SK-N-SH treated with all-trans-retinoic acid at 6 μM for 48 hours (cell line): ENCODE measurements at regions not wholly inside any gene's neighbourhood (a gene's known extent, or its start where the extent isn't known, plus 50 kb on each side); places are given as distances from the start of the nearest gene placed in this dataset.

Experiments used
- ATAC-seq: fragments of 200-7000 bp; cut with Tn5 transposase; 3 replicates; pipeline ENCODE4 v1.9.1; 2020; ENCODE audit warnings: mild to moderate bottlenecking, moderate library complexity
- BACH2 ChIP-seq: fragments of 250-450 bp; sonication (Bioruptor Pico); IDR thresholded peaks from 2 replicates; pipeline ENCODE4 v1.9.0; 2021; ENCODE audit warnings: mild to moderate bottlenecking, borderline replicate concordance
- CSDC2 ChIP-seq: fragments of 250-450 bp; sonication (Bioruptor Pico); IDR thresholded peaks from 2 replicates; pipeline ENCODE4 v1.5.0; 2020; ENCODE audit warnings: mild to moderate bottlenecking, moderate library complexity
- ESRRG ChIP-seq: fragments of 250-450 bp; sonication (Bioruptor Pico); IDR thresholded peaks from 2 replicates; pipeline ENCODE4 v1.6.1; 2021; ENCODE audit warnings: mild to moderate bottlenecking
- GLIS3 ChIP-seq: fragments of 250-450 bp; sonication (Bioruptor Pico); IDR thresholded peaks from 2 replicates; pipeline ENCODE4 v1.5.0; 2020; ENCODE audit warnings: mild to moderate bottlenecking, moderate library complexity
- ISL1 ChIP-seq: fragments of 250-450 bp; sonication (Bioruptor Pico); IDR thresholded peaks from 2 replicates; pipeline ENCODE4 v2.1.2; 2022; ENCODE audit warnings: mild to moderate bottlenecking, moderate library complexity
- OSR1 ChIP-seq: fragments of 250-450 bp; sonication (Bioruptor Pico); IDR thresholded peaks from 2 replicates; pipeline ENCODE4 v1.8.0; 2022; ENCODE audit warnings: moderate library complexity, mild to moderate bottlenecking, inconsistent platforms
- PPARA ChIP-seq: fragments of 250-450 bp; sonication (Bioruptor Pico); IDR thresholded peaks from 2 replicates; pipeline ENCODE4 v1.5.0; 2020; ENCODE audit warnings: mild to moderate bottlenecking, borderline replicate concordance
- RARB ChIP-seq: fragments of 250-450 bp; sonication (Bioruptor Pico); IDR thresholded peaks from 2 replicates; pipeline ENCODE4 v1.8.0; 2021; ENCODE audit warnings: mild to moderate bottlenecking, moderate library complexity
- SNAI2 ChIP-seq: fragments of 250-450 bp; sonication (Bioruptor Pico); IDR thresholded peaks from 2 replicates; pipeline ENCODE4 v1.5.0; 2020; ENCODE audit warnings: mild to moderate bottlenecking, moderate library complexity
- TCF4 ChIP-seq: fragments of 250-450 bp; sonication (Bioruptor Pico); IDR thresholded peaks from 2 replicates; pipeline ENCODE4 v1.8.0; 2021; ENCODE audit warnings: mild to moderate bottlenecking, moderate library complexity, borderline replicate concordance
- ZC3H10 ChIP-seq: fragments of 250-450 bp; sonication (Bioruptor Pico); IDR thresholded peaks from 2 replicates; pipeline ENCODE4 v1.5.1; 2021; ENCODE audit warnings: mild to moderate bottlenecking, moderate library complexity
- ZFP3 ChIP-seq: fragments of 250-450 bp; sonication (Bioruptor Pico); IDR thresholded peaks from 2 replicates; pipeline ENCODE4 v1.5.0; 2020; ENCODE audit warnings: mild to moderate bottlenecking, moderate library complexity
- ZNF565 ChIP-seq: fragments of 450-650 bp; formaldehyde crosslinking; conservative IDR thresholded peaks from 2 replicates; pipeline ENCODE4 v1.5.0; 2020; ENCODE audit warnings: low read depth, mild to moderate bottlenecking, moderate library complexity
- ZNF70 ChIP-seq: fragments of 450-650 bp; formaldehyde crosslinking; IDR thresholded peaks from 2 replicates; pipeline ENCODE4 v1.5.0; 2020; ENCODE audit warnings: mild to moderate bottlenecking, moderate library complexity
- ZNF8 ChIP-seq: fragments of 450-650 bp; formaldehyde crosslinking; IDR thresholded peaks from 2 replicates; pipeline ENCODE4 v1.5.0; 2020; ENCODE audit warnings: mild to moderate bottlenecking, moderate library complexity
- TF ChIP-seq, protein P1 (sequence below): fragments of 250-450 bp; sonication (Bioruptor Pico); IDR thresholded peaks from 2 replicates; pipeline ENCODE4 v1.8.0; 2021; ENCODE audit warnings: low read depth, mild to moderate bottlenecking, moderate library complexity, borderline replicate concordance
- TF ChIP-seq, protein P2 (sequence below): fragments of 250-450 bp; sonication (Bioruptor Pico); IDR thresholded peaks from 2 replicates; pipeline ENCODE4 v1.5.1; 2021; ENCODE audit warnings: mild to moderate bottlenecking, moderate library complexity
- TF ChIP-seq, protein P3 (sequence below): fragments of 250-450 bp; sonication (Bioruptor Pico); IDR thresholded peaks from 2 replicates; pipeline ENCODE4 v1.5.1; 2020; ENCODE audit warnings: low read depth, mild to moderate bottlenecking, moderate library complexity
- TF ChIP-seq, protein P4 (sequence below): fragments of 250-450 bp; sonication (Bioruptor Pico); IDR thresholded peaks from 2 replicates; pipeline ENCODE4 v1.8.0; 2020; ENCODE audit warnings: mild to moderate bottlenecking, moderate library complexity, borderline replicate concordance

DNA sequence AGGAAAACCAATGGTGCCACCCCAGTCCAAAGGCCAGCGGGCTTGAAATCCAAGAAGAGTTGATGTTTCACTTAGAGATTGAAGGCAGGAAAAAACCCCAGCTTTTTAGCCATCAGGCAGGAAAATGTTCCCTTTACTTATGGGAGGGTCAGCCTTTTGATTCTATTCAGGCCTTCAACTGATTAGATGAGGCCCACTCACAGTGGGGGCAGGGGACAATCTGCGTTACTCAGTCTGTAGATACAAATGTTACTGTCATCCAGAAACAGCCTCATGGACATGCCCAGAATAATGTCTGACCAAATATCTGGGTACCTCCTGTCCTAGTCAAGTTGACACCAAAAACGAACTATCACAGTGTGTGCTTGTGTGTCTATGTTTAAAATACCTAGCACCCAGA is 121.2 kb upstream of the KCNQ5 start:
- TF ChIP-seq BACH2 (CRISPR knock-in tag), result no peak
- ATAC-seq, result no peak

DNA sequence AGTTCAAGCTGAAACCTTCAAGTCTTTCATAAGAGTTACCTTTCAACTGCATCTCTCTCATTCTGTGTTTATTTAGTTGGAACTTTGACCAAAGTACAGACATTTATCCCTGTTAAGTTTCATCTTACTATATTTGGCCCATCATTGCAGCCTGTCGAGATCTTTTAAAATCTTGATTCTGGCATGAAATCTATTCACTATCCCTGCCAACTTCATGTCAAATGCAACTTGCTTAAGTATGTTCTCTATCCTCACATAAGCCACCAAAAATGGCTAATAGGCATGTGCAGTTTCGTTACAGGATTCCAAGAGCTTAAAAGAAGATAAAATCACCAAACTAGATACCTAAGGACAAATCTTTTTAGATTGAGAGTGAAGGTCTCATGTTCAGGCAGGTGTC is 117.5 kb upstream of the KCNQ5 start:
- no peak for TF ChIP-seq ESRRG (CRISPR knock-in tag)
- no peak for TF ChIP-seq CSDC2
- TF ChIP-seq, protein P1, sequence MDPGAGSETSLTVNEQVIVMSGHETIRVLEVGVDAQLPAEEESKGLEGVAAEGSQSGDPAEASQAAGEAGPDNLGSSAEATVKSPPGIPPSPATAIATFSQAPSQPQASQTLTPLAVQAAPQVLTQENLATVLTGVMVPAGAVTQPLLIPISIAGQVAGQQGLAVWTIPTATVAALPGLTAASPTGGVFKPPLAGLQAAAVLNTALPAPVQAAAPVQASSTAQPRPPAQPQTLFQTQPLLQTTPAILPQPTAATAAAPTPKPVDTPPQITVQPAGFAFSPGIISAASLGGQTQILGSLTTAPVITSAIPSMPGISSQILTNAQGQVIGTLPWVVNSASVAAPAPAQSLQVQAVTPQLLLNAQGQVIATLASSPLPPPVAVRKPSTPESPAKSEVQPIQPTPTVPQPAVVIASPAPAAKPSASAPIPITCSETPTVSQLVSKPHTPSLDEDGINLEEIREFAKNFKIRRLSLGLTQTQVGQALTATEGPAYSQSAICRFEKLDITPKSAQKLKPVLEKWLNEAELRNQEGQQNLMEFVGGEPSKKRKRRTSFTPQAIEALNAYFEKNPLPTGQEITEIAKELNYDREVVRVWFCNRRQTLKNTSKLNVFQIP (CRISPR knock-in tag), result no peak
- TF ChIP-seq, protein P2, sequence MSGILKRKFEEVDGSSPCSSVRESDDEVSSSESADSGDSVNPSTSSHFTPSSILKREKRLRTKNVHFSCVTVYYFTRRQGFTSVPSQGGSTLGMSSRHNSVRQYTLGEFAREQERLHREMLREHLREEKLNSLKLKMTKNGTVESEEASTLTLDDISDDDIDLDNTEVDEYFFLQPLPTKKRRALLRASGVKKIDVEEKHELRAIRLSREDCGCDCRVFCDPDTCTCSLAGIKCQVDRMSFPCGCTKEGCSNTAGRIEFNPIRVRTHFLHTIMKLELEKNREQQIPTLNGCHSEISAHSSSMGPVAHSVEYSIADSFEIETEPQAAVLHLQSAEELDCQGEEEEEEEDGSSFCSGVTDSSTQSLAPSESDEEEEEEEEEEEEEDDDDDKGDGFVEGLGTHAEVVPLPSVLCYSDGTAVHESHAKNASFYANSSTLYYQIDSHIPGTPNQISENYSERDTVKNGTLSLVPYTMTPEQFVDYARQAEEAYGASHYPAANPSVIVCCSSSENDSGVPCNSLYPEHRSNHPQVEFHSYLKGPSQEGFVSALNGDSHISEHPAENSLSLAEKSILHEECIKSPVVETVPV (CRISPR knock-in tag), result no peak
- TF ChIP-seq SNAI2 (CRISPR knock-in tag), result no peak
- no peak for TF ChIP-seq BACH2 (CRISPR knock-in tag)
- TF ChIP-seq ZNF8 (CRISPR knock-in tag), result no peak
- no peak for TF ChIP-seq ZNF565 (CRISPR knock-in tag)
- TF ChIP-seq OSR1 (CRISPR knock-in tag), result no peak
- TF ChIP-seq TCF4 (CRISPR knock-in tag), result no peak
- no peak for TF ChIP-seq ZC3H10 (CRISPR knock-in tag)
- no peak for TF ChIP-seq GLIS3
- TF ChIP-seq ZNF70 (CRISPR knock-in tag), result no peak
- no peak for TF ChIP-seq PPARA (CRISPR knock-in tag)
- TF ChIP-seq RARB (CRISPR knock-in tag), result no peak
- TF ChIP-seq ZFP3, result no peak
- ATAC-seq, result peak; percentile 42

DNA sequence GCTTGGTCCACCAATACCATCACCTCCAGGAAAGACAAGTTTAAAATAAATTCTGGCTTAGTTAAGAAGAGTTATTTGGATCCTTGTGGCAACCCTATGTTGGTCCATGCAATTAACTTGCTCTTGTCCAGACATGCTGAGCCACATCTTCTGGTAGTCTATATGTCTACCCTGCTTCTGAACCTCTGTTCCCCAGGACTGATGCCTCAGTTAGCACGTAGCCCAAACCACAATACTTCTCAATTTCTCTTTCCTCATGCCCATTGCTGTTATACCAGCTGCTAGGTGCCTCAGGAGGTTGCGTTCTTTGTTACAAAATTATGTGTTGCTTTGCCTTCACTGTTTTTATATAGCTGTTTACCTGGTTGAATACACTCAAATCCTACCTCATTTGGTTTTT is 116.4 kb upstream of the KCNQ5 start:
- ATAC-seq, result no peak
- TF ChIP-seq ISL1, result no peak
- no peak for TF ChIP-seq TCF4 (CRISPR knock-in tag)
- TF ChIP-seq ZNF70 (CRISPR knock-in tag), result no peak
- TF ChIP-seq, protein P1 (CRISPR knock-in tag), result no peak
- TF ChIP-seq, protein P3, sequence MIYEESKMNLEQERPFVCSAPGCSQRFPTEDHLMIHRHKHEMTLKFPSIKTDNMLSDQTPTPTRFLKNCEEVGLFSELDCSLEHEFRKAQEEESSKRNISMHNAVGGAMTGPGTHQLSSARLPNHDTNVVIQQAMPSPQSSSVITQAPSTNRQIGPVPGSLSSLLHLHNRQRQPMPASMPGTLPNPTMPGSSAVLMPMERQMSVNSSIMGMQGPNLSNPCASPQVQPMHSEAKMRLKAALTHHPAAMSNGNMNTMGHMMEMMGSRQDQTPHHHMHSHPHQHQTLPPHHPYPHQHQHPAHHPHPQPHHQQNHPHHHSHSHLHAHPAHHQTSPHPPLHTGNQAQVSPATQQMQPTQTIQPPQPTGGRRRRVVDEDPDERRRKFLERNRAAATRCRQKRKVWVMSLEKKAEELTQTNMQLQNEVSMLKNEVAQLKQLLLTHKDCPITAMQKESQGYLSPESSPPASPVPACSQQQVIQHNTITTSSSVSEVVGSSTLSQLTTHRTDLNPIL (CRISPR knock-in tag), result no peak
- TF ChIP-seq, protein P4, sequence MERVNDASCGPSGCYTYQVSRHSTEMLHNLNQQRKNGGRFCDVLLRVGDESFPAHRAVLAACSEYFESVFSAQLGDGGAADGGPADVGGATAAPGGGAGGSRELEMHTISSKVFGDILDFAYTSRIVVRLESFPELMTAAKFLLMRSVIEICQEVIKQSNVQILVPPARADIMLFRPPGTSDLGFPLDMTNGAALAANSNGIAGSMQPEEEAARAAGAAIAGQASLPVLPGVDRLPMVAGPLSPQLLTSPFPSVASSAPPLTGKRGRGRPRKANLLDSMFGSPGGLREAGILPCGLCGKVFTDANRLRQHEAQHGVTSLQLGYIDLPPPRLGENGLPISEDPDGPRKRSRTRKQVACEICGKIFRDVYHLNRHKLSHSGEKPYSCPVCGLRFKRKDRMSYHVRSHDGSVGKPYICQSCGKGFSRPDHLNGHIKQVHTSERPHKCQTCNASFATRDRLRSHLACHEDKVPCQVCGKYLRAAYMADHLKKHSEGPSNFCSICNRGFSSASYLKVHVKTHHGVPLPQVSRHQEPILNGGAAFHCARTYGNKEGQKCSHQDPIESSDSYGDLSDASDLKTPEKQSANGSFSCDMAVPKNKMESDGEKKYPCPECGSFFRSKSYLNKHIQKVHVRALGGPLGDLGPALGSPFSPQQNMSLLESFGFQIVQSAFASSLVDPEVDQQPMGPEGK (CRISPR knock-in tag), result no peak
- TF ChIP-seq PPARA (CRISPR knock-in tag), result no peak
- no peak for TF ChIP-seq BACH2 (CRISPR knock-in tag)
- TF ChIP-seq CSDC2, result no peak
- no peak for TF ChIP-seq GLIS3
- TF ChIP-seq, protein P2 (CRISPR knock-in tag), result no peak

DNA sequence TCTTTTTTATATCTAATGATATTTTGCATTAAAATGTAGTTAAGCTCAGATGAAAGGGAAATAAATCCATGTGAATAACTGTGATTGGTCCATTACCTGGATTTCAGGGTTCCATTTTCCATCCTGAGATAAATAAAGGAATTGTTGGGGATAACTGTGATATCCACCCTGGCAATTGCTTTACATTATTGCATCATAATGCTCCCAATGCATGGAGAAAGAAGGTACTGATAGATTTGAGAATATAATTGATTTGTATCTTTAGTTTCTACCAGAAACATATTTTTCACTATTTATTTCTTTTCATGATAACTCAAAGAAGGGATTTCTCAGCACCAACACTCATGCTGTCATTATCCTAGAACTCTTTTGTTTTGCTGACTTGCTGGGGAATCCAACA is 102.0 kb upstream of the KCNQ5 start:
- TF ChIP-seq ZNF70 (CRISPR knock-in tag) (no peak), ESRRG (CRISPR knock-in tag) (no peak), CSDC2 (no peak), SNAI2 (CRISPR knock-in tag) (no peak), ZFP3 (no peak), ZNF565 (CRISPR knock-in tag) (no peak), ISL1 (no peak)
- TF ChIP-seq, protein P4 (CRISPR knock-in tag), result no peak
- TF ChIP-seq, protein P3 (CRISPR knock-in tag), result no peak
- no peak for ATAC-seq
